GM21576 (cell line): ENCODE measurements at regions not wholly inside any gene's neighbourhood (a gene's known extent, or its start where the extent isn't known, plus 50 kb on each side); places are given as distances from the start of the nearest gene placed in this dataset.

ENCODE experiments used
- ATAC-seq: cut with Tn5 transposase; IDR thresholded peaks from one replicate; pipeline ENCODE4 v1.9.1; 2021; ENCODE audit warnings: mild to moderate bottlenecking, moderate library complexity; ENCODE audit not compliant: unreplicated experiment

GRCh38 chr6:132868057-132868456, 53.7 kb downstream of the RPS12 start:
- ATAC-seq: no peak

- peak; percentile 100 for ATAC-seq
Measured at GRCh38 chr6:132872923-132873322, 58.6 kb downstream of the RPS12 start.

GRCh38 chr6:132877003-132877402, 62.6 kb downstream of the RPS12 start:
- ATAC-seq: no peak

- no peak for ATAC-seq
Measured at GRCh38 chr6:132887204-132887603, 72.8 kb downstream of the RPS12 start.

GRCh38 chr6:132888701-132889100, 74.3 kb downstream of the RPS12 start:
- no peak for ATAC-seq

GRCh38 chr6:132892929-132893771, 78.8 kb downstream of the RPS12 start:
- no peak for ATAC-seq

- no peak for ATAC-seq
Measured at GRCh38 chr6:132893772-132894490, 79.6 kb downstream of the RPS12 start.

GRCh38 chr6:132898376-132898775, 84.0 kb downstream of the RPS12 start:
- no peak for ATAC-seq

- no peak for ATAC-seq
Measured at GRCh38 chr6:132900849-132901248, 86.5 kb downstream of the RPS12 start.

- ATAC-seq: no peak
Measured at GRCh38 chr6:132902901-132903300, 88.5 kb downstream of the RPS12 start.

- ATAC-seq: no peak
Measured at GRCh38 chr6:132907231-132907630, 92.9 kb downstream of the RPS12 start.

GRCh38 chr6:132907914-132908313, 93.5 kb downstream of the RPS12 start:
- no peak for ATAC-seq

GRCh38 chr6:132909742-132910141, 95.4 kb downstream of the RPS12 start:
- ATAC-seq: no peak

- no peak for ATAC-seq
Measured at GRCh38 chr6:132910759-132911158, 96.4 kb downstream of the RPS12 start.

- ATAC-seq: no peak
Measured at GRCh38 chr6:132919045-132919860, 104.9 kb downstream of the RPS12 start.

GRCh38 chr6:132927713-132928112, 113.3 kb downstream of the RPS12 start:
- no peak for ATAC-seq

- no peak for ATAC-seq
Measured at GRCh38 chr6:132929141-132929540, 114.8 kb downstream of the RPS12 start.

- no peak for ATAC-seq
Measured at GRCh38 chr6:132931313-132931712, 116.9 kb downstream of the RPS12 start.

GRCh38 chr6:132931936-132932514, 117.7 kb downstream of the RPS12 start:
- no peak for ATAC-seq

GRCh38 chr6:132932588-132932987, 118.2 kb downstream of the RPS12 start:
- ATAC-seq: no peak

- no peak for ATAC-seq
Measured at GRCh38 chr6:132933090-132933489, 118.7 kb downstream of the RPS12 start.
